Astrocyte (in vitro differentiated cells and primary cell): ENCODE measurements at regions not wholly inside any gene's neighbourhood (a gene's known extent, or its start where the extent isn't known, plus 50 kb on each side); places are given as distances from the start of the nearest gene placed in this dataset.

Source experiments
- DNase-seq: peaks from one replicate; pipeline ENCODE4 v3.0.0-alpha.2; 2010; ENCODE audit warnings: low read depth
- FAIRE-seq: peaks from 2 replicates; lab custom pipeline; 2011; peaks lifted over from hg19 to GRCh38; lab: Jason Lieb, UNC
- H2AFZ ChIP-seq: 2 replicates; pipeline ENCODE4 v1.6.0; 2012; ENCODE audit warnings: low read depth, low read length, inconsistent platforms
- H3K27ac ChIP-seq: 2 replicates; pipeline ENCODE4 v1.5.1; 2011; ENCODE audit warnings: low read depth, low read length, inconsistent platforms
- H3K27me3 ChIP-seq: 2 replicates; pipeline ENCODE4 v1.6.0; 2011; ENCODE audit warnings: low read length, inconsistent platforms; ENCODE audit not compliant: insufficient read depth
- H3K36me3 ChIP-seq: 2 replicates; pipeline ENCODE4 v1.5.1; 2011; ENCODE audit warnings: low read length, inconsistent platforms; ENCODE audit not compliant: insufficient read depth
- H3K4me1 ChIP-seq: 2 replicates; pipeline ENCODE4 v1.5.1; 2011; ENCODE audit warnings: low read length, inconsistent platforms; ENCODE audit not compliant: insufficient read depth
- H3K4me2 ChIP-seq: 2 replicates; pipeline ENCODE4 v1.6.0; 2012; ENCODE audit warnings: low read length, inconsistent platforms
- H3K4me3 ChIP-seq: 2 replicates; pipeline ENCODE4 v1.5.1; 2011; ENCODE audit warnings: low read depth, mild to moderate bottlenecking, low read length, inconsistent platforms; ENCODE audit not compliant: insufficient read depth
- H3K79me2 ChIP-seq: 2 replicates; pipeline ENCODE4 v1.6.0; 2012; ENCODE audit warnings: mild to moderate bottlenecking, low read length, inconsistent platforms; ENCODE audit not compliant: insufficient read depth
- H3K9ac ChIP-seq: 2 replicates; pipeline ENCODE4 v1.6.0; 2012; ENCODE audit warnings: mild to moderate bottlenecking, low read length, inconsistent platforms
- H3K9me3 ChIP-seq: 2 replicates; pipeline ENCODE4 v1.5.1; 2012; ENCODE audit warnings: low read depth, mild to moderate bottlenecking, low read length, inconsistent platforms; ENCODE audit not compliant: insufficient read depth
- H4K20me1 ChIP-seq: 2 replicates; pipeline ENCODE4 v1.6.0; 2012; ENCODE audit warnings: low read length, inconsistent platforms; ENCODE audit not compliant: insufficient read depth
- H3K27ac Mint-ChIP-seq: one replicate; pipeline ENCODE4 v1.8.0; 2021; ENCODE audit warnings: mild to moderate bottlenecking, mixed read lengths; ENCODE audit not compliant: unreplicated experiment
- H3K27me3 Mint-ChIP-seq: one replicate; pipeline ENCODE4 v1.8.0; 2021; ENCODE audit warnings: low read depth, mixed read lengths; ENCODE audit not compliant: unreplicated experiment
- H3K36me3 Mint-ChIP-seq: one replicate; pipeline ENCODE4 v1.8.0; 2021; ENCODE audit warnings: low read depth, mixed read lengths; ENCODE audit not compliant: unreplicated experiment
- H3K4me1 Mint-ChIP-seq: one replicate; pipeline ENCODE4 v1.8.0; 2021; ENCODE audit warnings: low read depth, mixed read lengths; ENCODE audit not compliant: unreplicated experiment
- H3K4me3 Mint-ChIP-seq: one replicate; pipeline ENCODE4 v1.8.0; 2021; ENCODE audit warnings: mild to moderate bottlenecking, moderate library complexity, mixed read lengths; ENCODE audit not compliant: unreplicated experiment
- H3K9me3 Mint-ChIP-seq: one replicate; pipeline ENCODE4 v1.8.0; 2021; ENCODE audit warnings: mild to moderate bottlenecking, mixed read lengths; ENCODE audit not compliant: unreplicated experiment
- CTCF ChIP-seq: IDR thresholded peaks from 2 replicates; pipeline ENCODE4 v1.5.1; 2011; ENCODE audit warnings: low read depth, mild to moderate bottlenecking, inconsistent platforms, low read length, moderate library complexity; ENCODE audit not compliant: insufficient read depth
- EZH2 ChIP-seq: IDR thresholded peaks from 2 replicates; pipeline ENCODE4 v1.6.1; 2012; ENCODE audit warnings: mild to moderate bottlenecking, low read length, inconsistent platforms; ENCODE audit not compliant: insufficient read depth

GRCh38 chr11:112637076-112637475, 324.1 kb upstream of the NCAM1 start:
- TF ChIP-seq CTCF (no peak), EZH2 (no peak)
- Histone ChIP-seq H2AFZ (no peak overlapping the region), H3K9ac (no peak overlapping the region), H3K27me3 (peaks cover 4% of the 10 kb centered on the region), H3K79me2 (no peaks in the 10 kb centered on the region), H4K20me1 (no peaks in the 10 kb centered on the region), H3K36me3 (no peaks in the 10 kb centered on the region), H3K4me3 (no peak overlapping the region), H3K4me2 (no peak overlapping the region), H3K4me1 (no peaks in the 10 kb centered on the region), H3K9me3 (peaks cover 4% of the 10 kb centered on the region), H3K27ac (no peak overlapping the region)
- H3K4me1 Mint-ChIP-seq = no peaks in the 10 kb centered on the region
- H3K4me3 Mint-ChIP-seq = no peak overlapping the region
- DNase-seq (no peak), FAIRE-seq (no peak)
- no peak overlapping the region for H3K27ac Mint-ChIP-seq
- H3K9me3 Mint-ChIP-seq = peaks cover 9% of the 10 kb centered on the region
- H3K27me3 Mint-ChIP-seq = peaks cover 6% of the 10 kb centered on the region
- H3K36me3 Mint-ChIP-seq = no peaks in the 10 kb centered on the region

- H3K9me3 ChIP-seq = peaks cover 4% of the 10 kb centered on the region
- TF ChIP-seq EZH2 (no peak), CTCF (no peak)
- H3K9ac ChIP-seq = no peak overlapping the region
- no peak overlapping the region for H3K4me2 ChIP-seq
- no peak for DNase-seq
- peaks cover 4% of the 10 kb centered on the region for H3K27me3 ChIP-seq
- FAIRE-seq = no peak
- Mint-ChIP-seq H3K4me3 (no peak overlapping the region), H3K36me3 (no peaks in the 10 kb centered on the region), H3K9me3 (peaks cover 9% of the 10 kb centered on the region), H3K27me3 (peaks cover 3% of the 10 kb centered on the region), H3K4me1 (no peaks in the 10 kb centered on the region), H3K27ac (no peak overlapping the region)
- no peak overlapping the region for H3K27ac ChIP-seq
- no peaks in the 10 kb centered on the region for H3K4me1 ChIP-seq
- no peaks in the 10 kb centered on the region for H4K20me1 ChIP-seq
- H3K4me3 ChIP-seq = no peak overlapping the region
- H3K36me3 ChIP-seq = no peaks in the 10 kb centered on the region
- no peaks in the 10 kb centered on the region for H3K79me2 ChIP-seq
- H2AFZ ChIP-seq = no peak overlapping the region
These were observed 323.3 kb upstream of the NCAM1 start for GRCh38 chr11:112637876-112638275.

- Histone ChIP-seq H2AFZ (no peak overlapping the region), H3K9me3 (peaks cover 4% of the 10 kb centered on the region), H3K36me3 (no peaks in the 10 kb centered on the region), H3K79me2 (no peaks in the 10 kb centered on the region), H3K4me2 (no peak overlapping the region), H3K4me1 (no peaks in the 10 kb centered on the region), H3K9ac (no peak overlapping the region), H3K27me3 (peaks cover 4% of the 10 kb centered on the region), H3K4me3 (no peak overlapping the region), H3K27ac (no peak overlapping the region), H4K20me1 (no peaks in the 10 kb centered on the region)
- H3K27ac Mint-ChIP-seq = no peak overlapping the region
- TF ChIP-seq CTCF (no peak), EZH2 (no peak)
- DNase-seq (no peak), FAIRE-seq (no peak)
- no peaks in the 10 kb centered on the region for H3K36me3 Mint-ChIP-seq
- peaks cover 9% of the 10 kb centered on the region for H3K9me3 Mint-ChIP-seq
- H3K4me1 Mint-ChIP-seq = no peaks in the 10 kb centered on the region
- no peak overlapping the region for H3K4me3 Mint-ChIP-seq
- H3K27me3 Mint-ChIP-seq = no peaks in the 10 kb centered on the region
These were observed 321.8 kb upstream of the NCAM1 start for GRCh38 chr11:112639469-112639868.
